ENCODE measurements at regions not wholly inside any gene's neighbourhood (a gene's known extent, or its start where the extent isn't known, plus 50 kb on each side); places are given as distances from the start of the nearest gene placed in this dataset.

GRCh38 chr6:151705993-151706733 is 101.3 kb upstream of the ESR1 start:
- Mint-ChIP-seq H3K36me3 (ENCODE audit: insufficient read depth) (peaks cover 2% of the 10 kb centered on the region), H3K27me3 (no peaks in the 10 kb centered on the region), H3K4me1 (peaks cover 10% of the 10 kb centered on the region), H3K4me3 (no peak overlapping the region), H3K27ac (ENCODE audit: low read depth) (no peak overlapping the region), H3K9me3 (no peaks in the 10 kb centered on the region)
- DNase-seq (ENCODE audit: low spot score in 2 of 2) (no peak), ATAC-seq (replicated peaks; ENCODE audit: extremely low read depth, poor library complexity, severe bottlenecking) (no peak)

- ATAC-seq (replicated peaks; ENCODE audit: extremely low read depth, poor library complexity, severe bottlenecking) (no peak), DNase-seq (ENCODE audit: low spot score in 2 of 2) (no peak)
- H3K4me1 Mint-ChIP-seq, result no peaks in the 10 kb centered on the region
- no peaks in the 10 kb centered on the region for H3K36me3 Mint-ChIP-seq (ENCODE audit: insufficient read depth)
- H3K4me3 Mint-ChIP-seq, result no peak overlapping the region
- peaks cover 15% of the 10 kb centered on the region for H3K27me3 Mint-ChIP-seq
- H3K27ac Mint-ChIP-seq (ENCODE audit: low read depth), result no peak overlapping the region
- H3K9me3 Mint-ChIP-seq, result peaks cover 9% of the 10 kb centered on the region
These were observed 98.2 kb upstream of the ESR1 start for GRCh38 chr6:151709329-151709728.

- no peaks in the 10 kb centered on the region for H3K36me3 Mint-ChIP-seq (ENCODE audit: insufficient read depth)
- ATAC-seq (replicated peaks; ENCODE audit: extremely low read depth, poor library complexity, severe bottlenecking) (no peak), DNase-seq (ENCODE audit: low spot score in 2 of 2) (no peak)
- no peak overlapping the region for H3K27ac Mint-ChIP-seq (ENCODE audit: low read depth)
- no peak overlapping the region for H3K4me3 Mint-ChIP-seq
- peaks cover 31% of the 10 kb centered on the region for H3K27me3 Mint-ChIP-seq
- no peaks in the 10 kb centered on the region for H3K4me1 Mint-ChIP-seq
- H3K9me3 Mint-ChIP-seq, result peaks cover 21% of the 10 kb centered on the region
These were observed 91.0 kb upstream of the ESR1 start for GRCh38 chr6:151716526-151716932.

GRCh38 chr6:151719070-151719469 is 88.4 kb upstream of the ESR1 start:
- H3K27ac Mint-ChIP-seq (ENCODE audit: low read depth), result no peak overlapping the region
- no peak for ATAC-seq (replicated peaks; ENCODE audit: extremely low read depth, poor library complexity, severe bottlenecking)
- DNase-seq (ENCODE audit: low spot score in 2 of 2), result no peak
- H3K4me1 Mint-ChIP-seq, result no peaks in the 10 kb centered on the region
- H3K27me3 Mint-ChIP-seq, result peaks cover 18% of the 10 kb centered on the region
- H3K36me3 Mint-ChIP-seq (ENCODE audit: insufficient read depth), result no peaks in the 10 kb centered on the region
- peaks cover 14% of the 10 kb centered on the region for H3K9me3 Mint-ChIP-seq
- no peak overlapping the region for H3K4me3 Mint-ChIP-seq

- no peaks in the 10 kb centered on the region for H3K4me1 Mint-ChIP-seq
These were observed 86.3 kb upstream of the ESR1 start for GRCh38 chr6:151721146-151721545.

GRCh38 chr6:151721671-151722070 is 85.8 kb upstream of the ESR1 start:
- DNase-seq (ENCODE audit: low spot score in 2 of 2) (no peak), ATAC-seq (replicated peaks; ENCODE audit: extremely low read depth, poor library complexity, severe bottlenecking) (no peak)
- Mint-ChIP-seq H3K4me3 (no peak overlapping the region), H3K9me3 (no peaks in the 10 kb centered on the region), H3K27ac (ENCODE audit: low read depth) (no peak overlapping the region), H3K36me3 (ENCODE audit: insufficient read depth) (no peaks in the 10 kb centered on the region), H3K4me1 (no peaks in the 10 kb centered on the region), H3K27me3 (no peaks in the 10 kb centered on the region)

More at GRCh38 chr6:151721146-151721545, 86.3 kb upstream of the ESR1 start:
- H3K36me3 Mint-ChIP-seq (ENCODE audit: insufficient read depth), result no peaks in the 10 kb centered on the region
- H3K4me3 Mint-ChIP-seq, result no peak overlapping the region
- H3K9me3 Mint-ChIP-seq, result no peaks in the 10 kb centered on the region
- H3K27ac Mint-ChIP-seq (ENCODE audit: low read depth), result no peak overlapping the region
- DNase-seq (ENCODE audit: low spot score in 2 of 2) (no peak), ATAC-seq (replicated peaks; ENCODE audit: extremely low read depth, poor library complexity, severe bottlenecking) (no peak)
- H3K27me3 Mint-ChIP-seq, result no peaks in the 10 kb centered on the region

GRCh38 chr6:151722342-151722741 is 85.1 kb upstream of the ESR1 start:
- Mint-ChIP-seq H3K9me3 (no peaks in the 10 kb centered on the region), H3K4me1 (no peaks in the 10 kb centered on the region), H3K36me3 (ENCODE audit: insufficient read depth) (no peaks in the 10 kb centered on the region), H3K27me3 (no peaks in the 10 kb centered on the region), H3K27ac (ENCODE audit: low read depth) (no peak overlapping the region), H3K4me3 (no peak overlapping the region)
- ATAC-seq (replicated peaks; ENCODE audit: extremely low read depth, poor library complexity, severe bottlenecking) (no peak), DNase-seq (ENCODE audit: low spot score in 2 of 2) (no peak)

- ATAC-seq (replicated peaks; ENCODE audit: extremely low read depth, poor library complexity, severe bottlenecking), result no peak
- H3K9me3 Mint-ChIP-seq, result no peaks in the 10 kb centered on the region
- no peaks in the 10 kb centered on the region for H3K36me3 Mint-ChIP-seq (ENCODE audit: insufficient read depth)
- no peaks in the 10 kb centered on the region for H3K4me1 Mint-ChIP-seq
- H3K27ac Mint-ChIP-seq (ENCODE audit: low read depth), result no peak overlapping the region
- no peaks in the 10 kb centered on the region for H3K27me3 Mint-ChIP-seq
- no peak overlapping the region for H3K4me3 Mint-ChIP-seq
- no peak for DNase-seq (ENCODE audit: low spot score in 2 of 2)
These were observed 84.3 kb upstream of the ESR1 start for GRCh38 chr6:151723152-151723551.

- no peaks in the 10 kb centered on the region for H3K9me3 Mint-ChIP-seq
- no peak overlapping the region for H3K4me3 Mint-ChIP-seq
- H3K27me3 Mint-ChIP-seq, result no peaks in the 10 kb centered on the region
- no peaks in the 10 kb centered on the region for H3K36me3 Mint-ChIP-seq (ENCODE audit: insufficient read depth)
- ATAC-seq (replicated peaks; ENCODE audit: extremely low read depth, poor library complexity, severe bottlenecking) (no peak), DNase-seq (ENCODE audit: low spot score in 2 of 2) (no peak)
- H3K4me1 Mint-ChIP-seq, result no peaks in the 10 kb centered on the region
- no peak overlapping the region for H3K27ac Mint-ChIP-seq (ENCODE audit: low read depth)
These were observed 77.5 kb upstream of the ESR1 start for GRCh38 chr6:151729829-151730495.

- ATAC-seq (replicated peaks; ENCODE audit: extremely low read depth, poor library complexity, severe bottlenecking) (no peak), DNase-seq (ENCODE audit: low spot score in 2 of 2) (no peak)
- Mint-ChIP-seq H3K4me3 (no peak overlapping the region), H3K27me3 (no peaks in the 10 kb centered on the region), H3K36me3 (ENCODE audit: insufficient read depth) (no peaks in the 10 kb centered on the region), H3K27ac (ENCODE audit: low read depth) (no peak overlapping the region), H3K9me3 (no peaks in the 10 kb centered on the region), H3K4me1 (no peaks in the 10 kb centered on the region)
These were observed 77.0 kb upstream of the ESR1 start for GRCh38 chr6:151730496-151730870.

- Mint-ChIP-seq H3K27ac (ENCODE audit: low read depth) (no peak overlapping the region), H3K9me3 (no peaks in the 10 kb centered on the region), H3K27me3 (no peaks in the 10 kb centered on the region), H3K36me3 (ENCODE audit: insufficient read depth) (no peaks in the 10 kb centered on the region), H3K4me3 (no peak overlapping the region), H3K4me1 (no peaks in the 10 kb centered on the region)
- no peak for ATAC-seq (replicated peaks; ENCODE audit: extremely low read depth, poor library complexity, severe bottlenecking)
- DNase-seq (ENCODE audit: low spot score in 2 of 2), result no peak
These were observed 76.2 kb upstream of the ESR1 start for GRCh38 chr6:151731313-151731712.

GRCh38 chr6:151733680-151734320 is 73.7 kb upstream of the ESR1 start:
- Mint-ChIP-seq H3K27me3 (no peaks in the 10 kb centered on the region), H3K9me3 (no peaks in the 10 kb centered on the region), H3K36me3 (ENCODE audit: insufficient read depth) (no peaks in the 10 kb centered on the region), H3K4me3 (no peak overlapping the region), H3K4me1 (no peaks in the 10 kb centered on the region), H3K27ac (ENCODE audit: low read depth) (no peak overlapping the region)
- DNase-seq (ENCODE audit: low spot score in 2 of 2) (no peak), ATAC-seq (replicated peaks; ENCODE audit: extremely low read depth, poor library complexity, severe bottlenecking) (no peak)

- H3K4me1 Mint-ChIP-seq, result no peaks in the 10 kb centered on the region
- no peaks in the 10 kb centered on the region for H3K36me3 Mint-ChIP-seq (ENCODE audit: insufficient read depth)
- H3K4me3 Mint-ChIP-seq, result no peak overlapping the region
- no peak for ATAC-seq (replicated peaks; ENCODE audit: extremely low read depth, poor library complexity, severe bottlenecking)
- H3K9me3 Mint-ChIP-seq, result no peaks in the 10 kb centered on the region
- no peak for DNase-seq (ENCODE audit: low spot score in 2 of 2)
- H3K27ac Mint-ChIP-seq (ENCODE audit: low read depth), result no peak overlapping the region
- H3K27me3 Mint-ChIP-seq, result peaks cover 12% of the 10 kb centered on the region
These were observed 69.2 kb upstream of the ESR1 start for GRCh38 chr6:151738267-151738666.

All from central memory CD8-positive, alpha-beta T cell (primary cell).